ENCODE measurements at regions not wholly inside any gene's neighbourhood (a gene's known extent, or its start where the extent isn't known, plus 50 kb on each side); places are given as distances from the start of the nearest gene placed in this dataset.

- H2AFZ ChIP-seq: no peak overlapping the region
- no peak overlapping the region for H3K4me2 ChIP-seq (ENCODE audit: low read length)
- no peaks in the 10 kb centered on the region for H3K27me3 ChIP-seq (ENCODE audit: control insufficient read depth, insufficient read depth, low read length)
- no peaks in the 10 kb centered on the region for H3K36me3 ChIP-seq (ENCODE audit: control insufficient read depth, insufficient read depth, low read length)
- no peaks in the 10 kb centered on the region for H3K9me3 ChIP-seq (ENCODE audit: control insufficient read depth, low read length)
- H3K27ac ChIP-seq: no peak overlapping the region
- no peaks in the 10 kb centered on the region for H3K79me2 ChIP-seq
- H3K9ac ChIP-seq: no peak overlapping the region
- no peak overlapping the region for H3K4me3 ChIP-seq (ENCODE audit: low read depth, low read length)
- TF ChIP-seq CTCF (IDR thresholded peaks at IDR 0.05): no peak
- H3K4me1 ChIP-seq: peaks cover 23% of the 10 kb centered on the region
These were observed 149.7 kb downstream of the PRL start for GRCh38 chr6:22146931-22147701.

- no peaks in the 10 kb centered on the region for H3K27me3 ChIP-seq (ENCODE audit: control insufficient read depth, insufficient read depth, low read length)
- H3K9ac ChIP-seq: no peak overlapping the region
- no peak for TF ChIP-seq CTCF (IDR thresholded peaks at IDR 0.05)
- peak overlapping the region; percentile 40 for H2AFZ ChIP-seq
- peaks cover 23% of the 10 kb centered on the region for H3K4me1 ChIP-seq
- peak overlapping the region; percentile 21 for H3K4me2 ChIP-seq (ENCODE audit: low read length)
- no peaks in the 10 kb centered on the region for H3K36me3 ChIP-seq (ENCODE audit: control insufficient read depth, insufficient read depth, low read length)
- H3K9me3 ChIP-seq (ENCODE audit: control insufficient read depth, low read length): no peaks in the 10 kb centered on the region
- H3K4me3 ChIP-seq (ENCODE audit: low read depth, low read length): no peak overlapping the region
- H3K79me2 ChIP-seq: no peaks in the 10 kb centered on the region
- no peak overlapping the region for H3K27ac ChIP-seq
These were observed 148.7 kb downstream of the PRL start for GRCh38 chr6:22147921-22148776.

GRCh38 chr6:22149096-22149495 lies 147.7 kb downstream of the PRL start:
- Histone ChIP-seq H3K9ac (no peak overlapping the region), H3K27ac (no peak overlapping the region), H2AFZ (no peak overlapping the region), H3K4me3 (ENCODE audit: low read depth, low read length) (no peak overlapping the region), H3K4me2 (ENCODE audit: low read length) (no peak overlapping the region), H3K79me2 (no peaks in the 10 kb centered on the region), H3K36me3 (ENCODE audit: control insufficient read depth, insufficient read depth, low read length) (no peaks in the 10 kb centered on the region), H3K27me3 (ENCODE audit: control insufficient read depth, insufficient read depth, low read length) (no peaks in the 10 kb centered on the region), H3K4me1 (peaks cover 23% of the 10 kb centered on the region), H3K9me3 (ENCODE audit: control insufficient read depth, low read length) (no peaks in the 10 kb centered on the region)
- no peak for TF ChIP-seq CTCF (IDR thresholded peaks at IDR 0.05)

- no peak overlapping the region for H3K9ac ChIP-seq
These were observed 147.1 kb downstream of the PRL start for GRCh38 chr6:22149501-22150367.

More at GRCh38 chr6:22149501-22150367, 147.1 kb downstream of the PRL start:
- peak overlapping the region; percentile 36 for H3K4me2 ChIP-seq (ENCODE audit: low read length)
- H3K79me2 ChIP-seq: no peaks in the 10 kb centered on the region
- TF ChIP-seq CTCF (IDR thresholded peaks at IDR 0.05): no peak
- peaks cover 23% of the 10 kb centered on the region for H3K4me1 ChIP-seq
- no peak overlapping the region for H3K4me3 ChIP-seq (ENCODE audit: low read depth, low read length)
- H2AFZ ChIP-seq: peak overlapping the region; percentile 16
- no peaks in the 10 kb centered on the region for H3K9me3 ChIP-seq (ENCODE audit: control insufficient read depth, low read length)
- H3K27ac ChIP-seq: no peak overlapping the region
- H3K36me3 ChIP-seq (ENCODE audit: control insufficient read depth, insufficient read depth, low read length): no peaks in the 10 kb centered on the region
- no peaks in the 10 kb centered on the region for H3K27me3 ChIP-seq (ENCODE audit: control insufficient read depth, insufficient read depth, low read length)
